ENCODE measurements at regions not wholly inside any gene's neighbourhood (a gene's known extent, or its start where the extent isn't known, plus 50 kb on each side); places are given as distances from the start of the nearest gene placed in this dataset.

DNA sequence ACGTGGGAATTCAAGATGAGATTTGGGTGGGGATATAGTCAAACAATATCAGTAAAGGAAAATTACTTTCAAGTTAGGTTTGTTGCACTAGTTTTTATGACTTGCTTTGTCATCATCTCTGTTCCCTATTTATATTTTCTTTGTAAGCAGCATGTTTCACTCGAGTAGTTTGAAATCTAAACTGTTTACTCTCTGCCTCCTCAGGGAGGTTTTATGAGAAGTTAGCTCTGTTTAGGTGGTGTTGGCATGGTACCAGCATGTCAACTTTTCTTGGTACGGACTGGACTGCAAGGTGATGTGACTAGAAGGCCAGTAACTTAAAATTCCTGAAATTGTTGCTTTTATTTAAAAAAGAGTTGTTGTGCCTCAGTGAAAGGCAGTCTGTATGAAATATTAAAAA is 59.2 kb upstream of the MTPN start:
- TF ChIP-seq EZH2 (IDR thresholded peaks at IDR 0.05; ENCODE audit: insufficient read depth, poor library complexity, severe bottlenecking) (no peak), EZH2phosphoT487 (IDR thresholded peaks at IDR 0.05; ENCODE audit: insufficient read depth, low read depth) (no peak)

All from GM23248 (cell line).